ENCODE measurements at regions not wholly inside any gene's neighbourhood (a gene's known extent, or its start where the extent isn't known, plus 50 kb on each side); places are given as distances from the start of the nearest gene placed in this dataset.

DNA sequence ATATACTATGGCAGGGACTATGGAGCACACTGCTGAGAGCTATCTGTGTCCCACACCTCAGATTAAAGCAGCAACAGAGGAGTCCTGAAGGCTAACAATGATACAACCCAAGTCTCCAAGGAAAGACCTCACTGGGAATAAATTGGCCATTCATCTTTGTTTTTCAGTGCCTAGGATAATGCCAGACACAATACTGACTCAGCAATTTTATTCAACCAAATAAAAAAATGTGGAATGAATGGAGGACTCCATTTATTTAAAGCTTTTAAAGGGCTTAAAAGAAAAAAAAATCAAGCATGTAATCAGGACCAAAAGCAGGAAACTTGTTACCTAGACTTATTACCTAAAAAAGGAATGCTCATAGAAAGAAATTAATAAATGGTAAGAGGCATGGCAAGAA is 960.5 kb downstream of the PCDH17 start:
- Histone ChIP-seq H3K27me3 (no peaks in the 10 kb centered on the region), H3K4me3 (no peak overlapping the region), H3K27ac (no peak overlapping the region), H3K36me3 (replicated peaks in 1 of 2; ENCODE audit: insufficient read depth in 1 of 2, low read depth in 2 of 2) (no peaks in the 10 kb centered on the region), H3K9me3 (no peaks in the 10 kb centered on the region), H3K4me1 (no peaks in the 10 kb centered on the region)
- intact Hi-C loops (cut with DNase I) = no loop called here
- no peak for DNase-seq
- no peak for ATAC-seq
- TF ChIP-seq CTCF (IDR thresholded peaks at IDR 0.05) (no peak), POLR2A (IDR thresholded peaks at IDR 0.05) (no peak)

DNA sequence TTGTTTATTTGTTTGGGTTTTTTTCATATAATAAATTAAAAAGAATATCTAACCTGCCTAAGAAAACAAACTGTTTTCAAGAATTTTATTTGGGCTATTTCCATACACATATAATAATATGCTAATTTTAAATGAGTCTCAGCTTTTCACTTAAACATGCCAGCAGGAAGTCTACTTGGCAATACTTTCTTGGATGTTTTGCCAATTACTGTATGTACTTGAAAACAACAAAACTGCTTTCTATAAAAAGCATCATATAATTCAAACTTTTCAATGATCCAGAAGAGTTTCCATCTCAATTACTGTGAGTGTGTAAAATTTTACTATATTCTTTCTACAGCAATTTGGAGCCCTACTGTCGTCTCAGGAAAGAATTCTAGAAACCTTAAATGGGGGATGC is 961.2 kb downstream of the PCDH17 start:
- TF ChIP-seq POLR2A (IDR thresholded peaks at IDR 0.05) = no peak
- no peak for TF ChIP-seq CTCF (IDR thresholded peaks at IDR 0.05)
- H3K36me3 ChIP-seq (replicated peaks in 1 of 2; ENCODE audit: insufficient read depth in 1 of 2, low read depth in 2 of 2) = no peaks in the 10 kb centered on the region
- DNase-seq (no peak), ATAC-seq (no peak)
- no peak overlapping the region for H3K27ac ChIP-seq
- intact Hi-C loops (cut with DNase I) = no loop called here
- H3K4me3 ChIP-seq = no peak overlapping the region
- 56 to 59% methylated on average over 1 of the region's 1 CpG for whole genome bisulfite sequencing, 2 donors
- H3K27me3 ChIP-seq = no peaks in the 10 kb centered on the region
- no peaks in the 10 kb centered on the region for H3K4me1 ChIP-seq
- H3K9me3 ChIP-seq = no peaks in the 10 kb centered on the region

DNA sequence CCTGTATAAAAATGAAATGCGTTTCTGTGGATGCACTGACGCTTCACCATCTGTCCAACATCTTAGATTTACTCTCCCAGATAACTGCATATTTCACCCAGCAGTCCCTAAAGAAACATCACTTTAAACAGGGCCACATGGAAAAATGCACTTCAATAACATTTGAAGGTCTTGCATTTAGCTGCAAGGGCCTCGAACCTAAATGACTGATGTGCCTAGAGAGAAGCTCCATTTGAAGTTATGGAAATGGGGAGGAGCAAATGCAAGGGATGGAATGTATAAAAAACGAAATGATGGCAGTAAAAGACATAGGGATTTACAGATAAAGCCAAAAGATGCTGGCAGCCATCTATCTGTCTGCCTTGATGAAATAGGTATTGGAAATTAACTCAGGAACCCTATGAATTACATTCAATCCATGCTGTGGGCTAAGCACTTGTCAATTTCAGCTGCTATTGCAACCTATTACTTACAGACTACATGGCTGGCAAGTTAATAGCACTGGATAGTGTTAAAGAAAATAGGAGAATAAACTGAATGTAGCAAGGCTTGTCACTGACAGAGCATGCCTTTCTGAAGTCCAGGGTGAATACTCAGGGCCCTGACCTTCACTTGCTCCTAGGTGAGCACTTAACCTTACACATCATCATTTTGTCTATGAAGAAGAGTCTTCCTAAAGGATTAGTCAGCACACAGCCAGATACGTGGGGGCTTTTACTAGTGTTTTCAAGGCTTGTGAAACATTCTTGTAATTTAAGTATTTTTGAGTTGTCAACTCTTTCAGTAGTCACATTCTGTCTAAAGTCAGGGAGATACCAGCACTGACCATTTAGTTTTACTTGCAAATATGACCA is 963.4 kb downstream of the PCDH17 start:
- Histone ChIP-seq H3K4me1 (no peaks in the 10 kb centered on the region), H3K27ac (no peak overlapping the region), H3K36me3 (replicated peaks in 1 of 2; ENCODE audit: insufficient read depth in 1 of 2, low read depth in 2 of 2) (no peaks in the 10 kb centered on the region), H3K27me3 (no peaks in the 10 kb centered on the region), H3K9me3 (no peaks in the 10 kb centered on the region), H3K4me3 (no peak overlapping the region)
- 51 to 56% methylated on average over 5 of the region's 5 CpGs for WGBS, 2 donors
- no peak for TF ChIP-seq POLR2A (IDR thresholded peaks at IDR 0.05)
- ATAC-seq (no peak), DNase-seq (no peak)
- intact Hi-C loops (cut with DNase I) = no loop called here

GRCh38 chr13:58597552-58597951 is 966.0 kb downstream of the PCDH17 start:
- no peaks in the 10 kb centered on the region for H3K36me3 ChIP-seq (replicated peaks in 1 of 2; ENCODE audit: insufficient read depth in 1 of 2, low read depth in 2 of 2)
- WGBS, 2 donors = 67 to 68% methylated on average over 2 of the region's 2 CpGs
- no peaks in the 10 kb centered on the region for H3K27me3 ChIP-seq
- no peaks in the 10 kb centered on the region for H3K9me3 ChIP-seq
- DNase-seq = no peak
- ATAC-seq = no peak
- no peak for TF ChIP-seq POLR2A (IDR thresholded peaks at IDR 0.05)
- no peak overlapping the region for H3K27ac ChIP-seq
- intact Hi-C loops (cut with DNase I) = no loop called here
- H3K4me1 ChIP-seq = no peaks in the 10 kb centered on the region
- H3K4me3 ChIP-seq = no peak overlapping the region

DNA sequence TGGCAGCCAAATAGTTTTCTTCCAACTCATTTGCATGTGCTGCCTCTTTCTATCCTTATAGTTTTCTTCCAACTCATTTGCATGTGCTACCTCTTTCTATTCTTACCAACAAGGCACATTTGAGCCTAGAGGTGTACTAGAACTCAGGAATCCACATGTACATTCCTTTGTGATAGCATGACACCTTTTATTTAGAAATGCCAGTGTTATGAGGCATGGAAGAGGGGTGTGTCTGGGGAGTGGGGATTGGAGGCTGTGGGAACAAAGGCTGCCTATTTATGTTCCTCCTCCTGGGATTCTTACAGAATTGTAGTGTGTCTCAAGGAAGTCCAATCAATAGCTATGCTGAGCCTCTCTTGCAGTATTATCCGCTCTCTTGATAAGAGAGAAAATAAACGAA is 966.7 kb downstream of the PCDH17 start:
- Histone ChIP-seq H3K36me3 (replicated peaks in 1 of 2; ENCODE audit: insufficient read depth in 1 of 2, low read depth in 2 of 2) (no peaks in the 10 kb centered on the region), H3K27me3 (no peaks in the 10 kb centered on the region), H3K4me3 (no peak overlapping the region), H3K9me3 (no peaks in the 10 kb centered on the region), H3K27ac (no peak overlapping the region), H3K4me1 (no peaks in the 10 kb centered on the region)
- intact Hi-C loops (cut with DNase I) = no loop called here
- TF ChIP-seq POLR2A (IDR thresholded peaks at IDR 0.05) (no peak), CTCF (IDR thresholded peaks at IDR 0.05) (no peak)
- no peak for ATAC-seq
- DNase-seq = no peak
- 33 to 36% methylated on average over 2 of the region's 2 CpGs for WGBS, 2 donors

GRCh38 chr13:58611117-58611516 is 979.6 kb downstream of the PCDH17 start:
- intact Hi-C loops (cut with DNase I) = no loop called here
- Histone ChIP-seq H3K27me3 (no peaks in the 10 kb centered on the region), H3K4me1 (no peaks in the 10 kb centered on the region), H3K27ac (no peak overlapping the region), H3K36me3 (replicated peaks in 1 of 2; ENCODE audit: insufficient read depth in 1 of 2, low read depth in 2 of 2) (no peaks in the 10 kb centered on the region), H3K9me3 (no peaks in the 10 kb centered on the region), H3K4me3 (no peak overlapping the region)
- DNase-seq = no peak
- WGBS, 2 donors = 83 to 88% methylated on average over 10 to 11 of the region's 11 CpGs
- ATAC-seq = no peak
- TF ChIP-seq CTCF (IDR thresholded peaks at IDR 0.05) = no peak
- TF ChIP-seq POLR2A (IDR thresholded peaks at IDR 0.05) = no peak
